HG03378 (cell line): ENCODE measurements at regions not wholly inside any gene's neighbourhood (a gene's known extent, or its start where the extent isn't known, plus 50 kb on each side); places are given as distances from the start of the nearest gene placed in this dataset.

ENCODE experiments used
- ATAC-seq: cut with Tn5 transposase; IDR thresholded peaks from one replicate; pipeline ENCODE4 v1.9.1; 2021; ENCODE audit warnings: mild to moderate bottlenecking, moderate library complexity; ENCODE audit not compliant: unreplicated experiment

- ATAC-seq: no peak
Observed at GRCh38 chr10:4050061-4050460, 265.1 kb upstream of the KLF6 start.

GRCh38 chr10:4049348-4049747 is 264.3 kb upstream of the KLF6 start:
- ATAC-seq: no peak

GRCh38 chr10:4048236-4048864 is 263.3 kb upstream of the KLF6 start:
- no peak for ATAC-seq

GRCh38 chr10:4046712-4047354 is 261.8 kb upstream of the KLF6 start:
- ATAC-seq: no peak

- ATAC-seq: no peak
Observed at GRCh38 chr10:4046030-4046429, 261.0 kb upstream of the KLF6 start.

- no peak for ATAC-seq
Observed at GRCh38 chr10:4043897-4044665, 259.1 kb upstream of the KLF6 start.

- no peak for ATAC-seq
Observed at GRCh38 chr10:4041635-4042034, 256.6 kb upstream of the KLF6 start.

- no peak for ATAC-seq
Observed at GRCh38 chr10:4038000-4038399, 253.0 kb upstream of the KLF6 start.

GRCh38 chr10:4035599-4035945 is 250.6 kb upstream of the KLF6 start:
- no peak for ATAC-seq

DNA sequence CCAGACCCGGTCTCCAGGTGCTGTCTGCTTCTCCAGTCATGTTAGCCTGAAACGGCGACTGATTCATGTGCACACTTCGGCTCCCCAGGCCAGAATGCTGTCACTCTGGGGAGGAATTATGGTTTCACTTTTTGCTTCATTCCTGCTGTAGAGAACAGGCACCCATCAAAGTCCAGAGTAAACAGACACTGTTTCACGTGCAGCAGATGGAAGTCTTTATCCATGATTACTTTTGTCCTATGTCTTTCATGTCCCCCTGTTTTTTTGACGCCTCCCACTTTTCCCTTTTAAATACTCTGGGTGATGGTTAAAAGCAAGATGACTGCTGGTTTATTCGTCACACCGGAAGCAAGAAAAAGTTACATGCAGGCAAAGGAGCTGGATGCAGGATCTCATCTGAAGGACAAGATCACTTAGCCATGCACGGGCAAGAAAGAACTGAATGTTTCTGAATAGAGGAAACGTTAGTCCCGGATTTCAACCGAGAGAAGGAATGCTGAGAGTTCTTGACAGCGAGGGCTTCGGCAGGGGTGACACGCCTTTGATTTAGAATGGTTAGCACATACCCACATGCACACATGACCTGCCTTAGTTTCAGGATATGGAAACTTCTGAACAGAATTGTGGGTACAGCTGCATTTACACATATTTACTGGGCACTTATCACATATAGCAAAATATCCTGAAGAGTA is 250.0 kb upstream of the KLF6 start:
- ATAC-seq: no peak

DNA sequence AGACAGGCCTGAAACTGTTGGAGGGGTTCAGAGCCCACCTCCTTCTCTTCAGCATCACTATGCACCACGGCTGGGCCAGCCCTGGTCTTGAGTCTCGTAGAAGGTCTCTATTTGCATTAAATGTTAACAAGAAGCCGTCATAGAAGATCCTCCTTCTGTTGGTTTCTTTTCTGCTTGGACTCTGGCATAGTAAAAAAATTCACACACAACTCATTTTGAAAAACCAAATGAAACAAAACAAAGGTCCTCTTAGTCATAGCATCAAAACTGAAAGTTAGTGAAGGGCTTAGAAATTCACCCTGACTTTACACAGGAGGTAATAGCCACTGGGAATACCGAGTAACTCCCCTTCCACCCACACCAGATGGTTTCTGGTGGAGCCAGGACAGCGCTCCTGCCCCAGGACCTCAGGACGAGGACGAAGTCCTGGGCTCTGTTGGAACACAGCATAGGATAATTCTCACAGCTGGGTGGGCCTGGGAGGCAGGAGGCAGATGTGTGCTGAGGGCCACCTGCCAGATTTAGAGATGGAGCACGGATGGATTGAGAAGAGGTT is 248.4 kb upstream of the KLF6 start:
- ATAC-seq: peak; percentile 93

DNA sequence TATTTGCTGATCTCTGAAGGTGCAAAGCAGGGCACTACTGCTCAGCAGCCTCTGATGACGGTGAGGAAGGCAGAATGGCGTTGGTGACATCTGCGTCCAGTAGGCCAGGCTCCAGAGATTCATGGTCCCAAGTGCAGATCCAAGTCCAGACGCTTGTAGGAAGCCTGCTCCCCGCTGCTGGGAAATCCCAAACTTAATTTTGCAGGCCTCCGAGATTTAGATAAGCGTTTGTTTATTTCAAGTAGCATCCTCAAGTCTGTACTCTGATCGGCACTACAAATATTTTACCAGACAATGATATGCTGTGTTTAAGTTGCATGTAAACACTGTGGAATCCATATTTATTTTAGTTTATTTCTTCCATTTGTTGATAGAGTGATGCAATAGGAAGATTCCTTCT is 244.9 kb upstream of the KLF6 start:
- ATAC-seq: no peak

DNA sequence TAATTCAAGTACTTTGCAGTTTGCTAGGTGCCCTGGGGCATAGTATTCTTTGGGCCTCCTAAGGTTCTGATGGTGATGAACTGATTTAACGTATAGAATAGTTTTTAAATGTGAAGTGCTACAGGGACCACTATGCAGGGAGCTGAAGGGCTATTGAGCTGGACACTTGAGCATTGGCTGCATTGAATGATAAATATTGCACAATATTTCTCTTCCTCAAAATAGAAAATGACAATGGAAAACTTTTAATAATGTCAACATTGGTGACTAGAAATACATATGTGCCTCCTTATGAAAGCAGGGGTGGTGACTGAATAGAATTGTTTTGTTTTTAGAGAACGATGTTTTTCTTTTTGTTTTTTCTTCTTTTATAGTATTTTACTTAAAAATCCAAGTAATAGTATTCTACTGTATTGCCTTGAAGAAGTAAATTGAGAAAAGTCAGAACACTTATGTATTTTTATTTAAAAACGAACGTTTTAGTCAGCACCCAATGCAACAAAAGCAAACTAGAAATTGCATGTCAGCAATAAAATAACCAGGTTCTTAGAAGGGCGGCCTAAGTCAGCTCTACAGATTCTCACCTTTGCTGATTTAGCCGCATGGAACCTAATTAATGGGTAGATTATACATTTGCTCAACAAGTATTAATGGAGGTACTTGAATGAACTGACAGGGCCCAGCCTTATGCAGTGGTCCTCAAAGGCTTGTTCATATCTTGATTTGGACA is 244.0 kb upstream of the KLF6 start:
- no peak for ATAC-seq

GRCh38 chr10:4028027-4028471 is 243.0 kb upstream of the KLF6 start:
- no peak for ATAC-seq

DNA sequence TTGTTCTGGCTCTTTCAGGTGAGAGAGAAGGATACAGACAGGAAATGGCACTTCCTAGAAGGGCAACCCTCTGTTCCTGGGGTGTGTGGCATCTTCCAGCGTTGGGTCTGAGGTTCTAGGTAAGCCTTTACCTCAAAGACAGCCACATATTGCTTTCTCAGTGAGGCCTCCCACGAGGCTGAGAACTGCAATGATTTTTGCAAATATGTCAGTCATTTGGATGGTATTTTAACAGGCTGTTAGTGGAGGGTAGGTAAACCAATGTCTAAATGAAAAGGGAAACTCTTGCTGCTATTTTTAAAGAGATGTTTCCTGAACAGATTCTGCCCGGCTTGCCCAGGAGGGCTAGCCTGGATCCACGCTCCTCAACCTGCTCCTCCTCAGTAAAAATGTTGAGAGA is 240.3 kb upstream of the KLF6 start:
- ATAC-seq: no peak

DNA sequence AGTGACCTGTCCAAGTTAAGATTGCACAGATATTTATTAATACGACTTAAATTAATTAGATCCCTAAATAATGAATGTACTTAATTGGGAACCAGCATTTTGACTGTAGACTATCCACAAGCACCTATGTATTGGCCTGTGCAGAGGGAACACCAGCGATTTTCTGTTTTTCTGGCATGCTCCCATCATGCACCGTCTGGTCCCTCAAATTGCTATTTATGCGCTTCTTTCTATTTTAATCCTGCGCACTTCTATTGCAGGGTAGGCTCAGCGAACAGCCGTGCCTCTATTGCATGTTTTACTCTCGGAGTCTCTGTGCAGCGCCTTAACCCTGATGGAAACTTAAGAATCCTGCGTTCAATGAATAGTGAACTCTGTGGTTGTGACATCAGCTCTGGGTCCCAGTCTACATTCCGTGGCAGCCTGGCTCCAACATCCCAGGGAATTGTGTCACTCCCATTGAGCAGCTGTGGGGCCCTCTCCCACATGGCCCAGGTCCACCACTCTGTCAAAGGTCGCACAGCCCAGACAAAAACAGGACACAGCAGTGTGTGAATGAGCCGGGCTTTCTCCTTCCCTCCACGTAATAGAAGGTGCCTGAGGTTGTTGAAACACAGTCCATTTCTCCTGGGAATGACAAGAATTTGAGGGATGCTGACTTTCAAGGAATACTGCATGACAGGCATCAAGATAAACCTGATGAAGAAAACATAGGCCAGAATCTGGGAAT is 239.7 kb upstream of the KLF6 start:
- ATAC-seq: no peak

GRCh38 chr10:4024027-4024426 is 239.0 kb upstream of the KLF6 start:
- ATAC-seq: no peak

GRCh38 chr10:4022473-4022872 is 237.5 kb upstream of the KLF6 start:
- no peak for ATAC-seq

- ATAC-seq: no peak
Observed at GRCh38 chr10:4020631-4021030, 235.6 kb upstream of the KLF6 start.

DNA sequence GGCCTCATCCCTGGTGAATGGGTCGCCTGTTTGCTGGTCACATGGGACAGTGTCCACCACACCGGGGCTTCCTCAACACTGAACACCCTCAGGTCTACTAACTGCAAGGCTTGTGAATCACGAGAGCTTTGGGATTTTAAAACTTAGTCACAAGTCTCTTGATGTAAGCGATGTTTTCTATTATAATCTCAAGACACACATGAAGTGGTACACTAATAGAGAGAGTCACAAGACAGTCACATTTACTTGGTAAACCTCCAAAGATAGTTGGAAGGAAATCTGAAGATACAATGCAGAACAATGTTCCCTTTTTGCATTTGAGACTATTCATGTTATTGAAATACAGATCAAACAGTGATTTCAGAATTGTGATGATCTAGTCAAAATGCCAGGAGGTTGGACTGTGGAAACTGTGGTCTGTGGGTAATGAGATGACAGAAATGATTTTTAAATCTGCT is 233.1 kb upstream of the KLF6 start:
- ATAC-seq: no peak
